ENCODE measurements at regions not wholly inside any gene's neighbourhood (a gene's known extent, or its start where the extent isn't known, plus 50 kb on each side); places are given as distances from the start of the nearest gene placed in this dataset.

- TF ChIP-seq EZH2 (IDR thresholded peaks at IDR 0.05; ENCODE audit: insufficient read depth, poor library complexity, severe bottlenecking) (no peak), EZH2phosphoT487 (IDR thresholded peaks at IDR 0.05; ENCODE audit: insufficient read depth, low read depth) (no peak)
These were observed 147.4 kb upstream of the IRX5 start for GRCh38 chr16:54783226-54783625.

All from GM23248 (cell line).